GM23248 (cell line): ENCODE measurements at regions not wholly inside any gene's neighbourhood (a gene's known extent, or its start where the extent isn't known, plus 50 kb on each side); places are given as distances from the start of the nearest gene placed in this dataset.

Experiments used
- DNase-seq: peaks from one replicate; pipeline ENCODE4 v3.0.0-alpha.2; 2015
- H2AFZ ChIP-seq: fragments of 200-600 bp; sonication (generic); 2 replicates; pipeline ENCODE4 v1.6.1; 2016; ENCODE audit warnings: antibody characterized with exemption
- H3F3A ChIP-seq: fragments of 200-600 bp; sonication (generic); 2 replicates; pipeline ENCODE4 v1.6.1; 2016; ENCODE audit warnings: mild to moderate bottlenecking, antibody characterized with exemption, mixed run types; ENCODE audit not compliant: insufficient read depth
- H3K27ac ChIP-seq: fragments of 200-600 bp; sonication (generic); 2 replicates; pipeline ENCODE4 v1.5.1; 2016; ENCODE audit warnings: mild to moderate bottlenecking
- H3K27me3 ChIP-seq: fragments of 200-600 bp; sonication (generic); replicated peaks from 2 replicates; pipeline ENCODE4 v1.6.1; 2016; ENCODE audit warnings: mild to moderate bottlenecking; ENCODE audit not compliant: insufficient read depth
- H3K36me3 ChIP-seq: fragments of 200-600 bp; sonication (generic); 2 replicates; pipeline ENCODE4 v1.6.1; 2016; ENCODE audit warnings: low read depth, mild to moderate bottlenecking
- H3K4me1 ChIP-seq: fragments of 200-600 bp; sonication (generic); 2 replicates; pipeline ENCODE4 v1.6.1; 2016; ENCODE audit warnings: mild to moderate bottlenecking; ENCODE audit not compliant: insufficient read depth
- H3K4me2 ChIP-seq: fragments of 200-600 bp; sonication (generic); one replicate; pipeline ENCODE4 v1.6.1; 2016; ENCODE audit warnings: mild to moderate bottlenecking; ENCODE audit not compliant: unreplicated experiment
- H3K4me3 ChIP-seq: fragments of 200-600 bp; sonication (generic); 2 replicates; pipeline ENCODE4 v1.5.1; 2016; ENCODE audit warnings: mild to moderate bottlenecking
- H3K79me2 ChIP-seq: fragments of 200-600 bp; sonication (generic); 2 replicates; pipeline ENCODE4 v1.6.1; 2016; ENCODE audit warnings: mild to moderate bottlenecking; ENCODE audit not compliant: insufficient read depth
- H3K9ac ChIP-seq: fragments of 200-600 bp; sonication (generic); 2 replicates; pipeline ENCODE4 v1.6.1; 2016; ENCODE audit warnings: mild to moderate bottlenecking
- H3K9me2 ChIP-seq: fragments of 200-600 bp; sonication (generic); 2 replicates; pipeline ENCODE4 v1.6.1; 2016; ENCODE audit warnings: mixed run types, mild to moderate bottlenecking, moderate library complexity; ENCODE audit not compliant: insufficient read depth
- H3K9me3 ChIP-seq: fragments of 200-600 bp; sonication (generic); one replicate; pipeline ENCODE4 v1.6.1; 2017; ENCODE audit warnings: low read depth
- H4K20me1 ChIP-seq: fragments of 200-600 bp; sonication (generic); 2 replicates; pipeline ENCODE4 v1.6.0; 2016; ENCODE audit not compliant: insufficient read depth
- EZH2 ChIP-seq: fragments of 200-600 bp; sonication (generic); IDR thresholded peaks from 2 replicates; pipeline ENCODE4 v1.6.1; 2018; ENCODE audit warnings: antibody characterized with exemption, mild to moderate bottlenecking; ENCODE audit not compliant: insufficient read depth, poor library complexity, severe bottlenecking
- EZH2phosphoT487 ChIP-seq: fragments of 200-600 bp; sonication (generic); IDR thresholded peaks from 2 replicates; pipeline ENCODE4 v1.6.1; 2018; ENCODE audit warnings: antibody characterized with exemption, moderate library complexity, mild to moderate bottlenecking, low read depth; ENCODE audit not compliant: insufficient read depth
- WGBS, 2 experiments: methylation state at CpG; one replicate each; pipeline ENCODE4 v1.1.6; 2015 to 2017; ENCODE audit warnings: low lambda C conversion rate in 2 of 2, low coverage in 1 of 2; ENCODE audit errors: missing lambda C conversion rate in 2 of 2; 5-methylcytosine and 5-hydroxymethylcytosine counted together
- in situ Hi-C: fragments of 300-500 bp; cut with MboI; formaldehyde crosslinking; loops from 2 replicates; pipeline ENCODE4 v1.15.0; 2020

DNA sequence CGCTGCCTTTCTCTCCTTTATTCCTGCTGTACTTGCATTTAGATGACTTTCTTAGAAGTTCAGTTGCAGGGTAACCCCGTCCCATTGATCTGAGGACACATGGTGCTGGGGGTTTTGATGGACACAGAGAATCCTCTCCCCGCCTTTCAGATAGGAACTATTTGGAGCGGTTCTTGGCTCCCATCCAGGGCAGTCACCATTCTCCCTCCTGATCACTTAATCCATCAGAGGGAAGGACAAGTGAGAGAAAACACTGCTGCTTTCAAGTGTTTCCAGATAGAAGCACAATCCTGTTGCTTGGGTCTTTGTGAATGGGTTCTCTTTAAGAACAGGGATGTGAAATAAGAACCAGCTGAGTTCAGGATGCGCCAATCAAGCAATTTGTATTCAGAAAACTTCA lies 85.2 kb downstream of the IRX1 start:
- no peak for TF ChIP-seq EZH2phosphoT487
- TF ChIP-seq EZH2 = no peak

DNA sequence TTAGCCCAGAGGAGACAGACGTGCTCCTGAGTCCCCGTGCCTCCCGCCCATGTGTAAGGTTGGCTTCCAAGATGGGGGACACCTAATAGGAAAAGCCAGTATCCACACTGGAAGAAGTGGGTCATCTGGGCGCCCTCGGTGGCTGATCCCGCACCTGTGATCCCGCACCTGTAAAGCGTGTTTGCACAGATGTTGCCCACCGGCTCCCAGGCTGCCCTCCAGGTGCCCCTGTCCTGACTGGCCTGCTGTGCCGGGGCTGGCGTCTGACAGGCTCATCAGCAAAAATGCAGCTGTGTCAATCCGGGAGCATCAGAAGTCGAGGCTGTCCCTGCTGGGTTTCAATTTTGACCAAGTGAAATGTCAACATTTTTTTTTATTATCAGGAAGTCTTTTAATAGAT lies 88.5 kb downstream of the IRX1 start:
- H3K79me2 ChIP-seq = no peaks in the 10 kb centered on the region
- TF ChIP-seq EZH2phosphoT487 (no peak), EZH2 (no peak)
- H3K27ac ChIP-seq = no peak overlapping the region
- no peaks in the 10 kb centered on the region for H3K27me3 ChIP-seq
- H3K9me2 ChIP-seq = no peaks in the 10 kb centered on the region
- DNase-seq = no peak
- H2AFZ ChIP-seq = no peak overlapping the region
- H3K4me3 ChIP-seq = no peak overlapping the region
- no peaks in the 10 kb centered on the region for H4K20me1 ChIP-seq
- no peaks in the 10 kb centered on the region for H3K9me3 ChIP-seq
- no peaks in the 10 kb centered on the region for H3K4me1 ChIP-seq
- in situ Hi-C loops = no loop called here
- H3F3A ChIP-seq = no peaks in the 10 kb centered on the region
- no peak overlapping the region for H3K4me2 ChIP-seq
- 73 to 80% methylated on average over 12 to 13 of the region's 13 CpGs for WGBS, 2 experiments
- no peaks in the 10 kb centered on the region for H3K36me3 ChIP-seq
- no peak overlapping the region for H3K9ac ChIP-seq

More for the DNA sequence above, 85.2 kb downstream of the IRX1 start:
- H2AFZ ChIP-seq = no peak overlapping the region
- H3K27me3 ChIP-seq = no peaks in the 10 kb centered on the region
- DNase-seq = no peak
- H3K27ac ChIP-seq = no peak overlapping the region
- H3K4me3 ChIP-seq = no peak overlapping the region
- no peaks in the 10 kb centered on the region for H3K4me1 ChIP-seq
- no peaks in the 10 kb centered on the region for H3K9me3 ChIP-seq
- H3K79me2 ChIP-seq = no peaks in the 10 kb centered on the region
- in situ Hi-C loops = no loop called here
- H4K20me1 ChIP-seq = no peaks in the 10 kb centered on the region
- no peaks in the 10 kb centered on the region for H3F3A ChIP-seq
- no peak overlapping the region for H3K4me2 ChIP-seq
- H3K9ac ChIP-seq = no peak overlapping the region
- 55 to 63% methylated on average over 5 of the region's 5 CpGs for WGBS, 2 experiments
- H3K36me3 ChIP-seq = no peaks in the 10 kb centered on the region
- no peaks in the 10 kb centered on the region for H3K9me2 ChIP-seq

DNA sequence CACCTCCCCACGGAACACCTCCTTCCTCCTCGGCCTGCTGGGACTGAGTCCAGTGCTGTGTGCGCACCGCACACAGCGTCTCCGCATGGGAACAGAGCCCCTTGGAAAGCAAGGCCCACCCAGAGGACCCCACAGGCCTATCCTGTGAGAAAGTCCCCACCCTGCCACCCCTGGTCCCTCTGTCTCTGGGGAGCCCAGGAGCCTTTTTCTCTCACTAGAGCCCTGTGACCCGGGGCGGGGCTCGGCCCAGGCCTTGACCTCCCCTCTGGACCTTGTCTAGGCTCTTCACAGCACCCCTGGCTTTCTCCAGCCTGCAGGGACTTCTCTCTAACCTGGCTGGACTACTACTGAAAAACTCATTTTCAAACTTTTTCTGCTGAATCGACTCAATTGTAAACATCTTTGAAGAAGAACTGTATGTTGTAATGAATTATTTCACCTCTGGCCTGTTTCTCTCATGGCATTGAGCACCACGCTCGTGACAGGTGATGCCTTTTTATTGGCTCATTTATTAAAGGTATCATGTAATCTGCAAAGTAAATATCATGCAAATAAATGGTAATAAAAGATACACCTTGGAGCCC lies 89.2 kb downstream of the IRX1 start:
- no peaks in the 10 kb centered on the region for H4K20me1 ChIP-seq
- no peak overlapping the region for H3K4me2 ChIP-seq
- H3K27ac ChIP-seq = no peak overlapping the region
- H3K9me3 ChIP-seq = no peaks in the 10 kb centered on the region
- H3F3A ChIP-seq = no peaks in the 10 kb centered on the region
- no peaks in the 10 kb centered on the region for H3K9me2 ChIP-seq
- no peak for DNase-seq
- no peak overlapping the region for H3K4me3 ChIP-seq
- 68 to 73% methylated on average over 11 to 12 of the region's 12 CpGs for WGBS, 2 experiments
- no peaks in the 10 kb centered on the region for H3K79me2 ChIP-seq
- TF ChIP-seq EZH2 (no peak), EZH2phosphoT487 (no peak)
- H3K4me1 ChIP-seq = no peaks in the 10 kb centered on the region
- no peak overlapping the region for H2AFZ ChIP-seq
- no peaks in the 10 kb centered on the region for H3K27me3 ChIP-seq
- H3K36me3 ChIP-seq = no peaks in the 10 kb centered on the region
- no peak overlapping the region for H3K9ac ChIP-seq
- in situ Hi-C loops = no loop called here

DNA sequence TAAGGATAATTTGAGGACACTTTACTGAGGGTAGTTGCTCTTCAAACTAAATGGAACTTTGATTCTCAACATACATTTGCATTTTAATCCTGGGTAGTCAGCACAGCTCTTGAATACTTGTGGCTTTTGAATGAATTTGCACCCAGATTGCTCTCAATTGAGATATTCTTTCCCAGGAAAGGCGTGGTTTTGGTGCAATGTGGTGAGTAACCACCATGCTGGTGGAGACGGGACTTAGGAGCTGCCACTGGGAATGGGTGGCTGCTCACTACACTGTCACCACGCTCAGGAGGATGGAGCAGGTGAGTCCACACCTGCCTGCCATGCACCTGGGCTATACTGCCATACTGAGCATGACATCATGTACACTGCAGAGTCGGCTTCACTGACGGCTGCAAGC lies 99.2 kb downstream of the IRX1 start:
- H3K4me2 ChIP-seq = no peak overlapping the region
- no peaks in the 10 kb centered on the region for H3K9me2 ChIP-seq
- no peak overlapping the region for H3K9ac ChIP-seq
- no peaks in the 10 kb centered on the region for H3F3A ChIP-seq
- H2AFZ ChIP-seq = no peak overlapping the region
- H3K4me1 ChIP-seq = no peaks in the 10 kb centered on the region
- H3K27me3 ChIP-seq = no peaks in the 10 kb centered on the region
- H4K20me1 ChIP-seq = no peaks in the 10 kb centered on the region
- DNase-seq = peak; percentile 54
- no peaks in the 10 kb centered on the region for H3K9me3 ChIP-seq
- no peak overlapping the region for H3K27ac ChIP-seq
- in situ Hi-C loops = no loop called here
- 57 to 67% methylated on average over 5 of the region's 5 CpGs for WGBS, 2 experiments
- H3K4me3 ChIP-seq = no peak overlapping the region
- no peaks in the 10 kb centered on the region for H3K79me2 ChIP-seq
- no peaks in the 10 kb centered on the region for H3K36me3 ChIP-seq
- TF ChIP-seq EZH2 (no peak), EZH2phosphoT487 (no peak)

DNA sequence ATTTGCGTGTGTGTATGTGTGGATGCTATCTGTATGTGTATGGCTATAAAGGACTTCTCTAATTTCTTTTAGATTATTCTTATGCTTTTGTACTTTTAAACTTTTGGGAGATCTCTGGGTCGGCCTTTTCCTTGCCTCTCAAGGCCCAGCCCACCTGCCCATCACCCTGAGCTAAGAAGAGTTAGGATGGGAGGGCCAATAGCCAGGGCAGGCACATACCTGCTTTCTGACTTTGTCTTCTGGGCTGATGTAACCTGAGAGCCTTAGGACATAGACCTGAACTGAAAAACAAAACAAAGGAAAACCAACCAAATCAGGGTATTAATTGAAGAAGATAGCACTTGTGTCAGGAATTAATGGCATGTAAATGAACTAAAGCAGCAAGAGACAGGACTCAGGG lies 100.2 kb downstream of the IRX1 start:
- no peaks in the 10 kb centered on the region for H3K27me3 ChIP-seq
- no peak for DNase-seq
- H3F3A ChIP-seq = no peaks in the 10 kb centered on the region
- H4K20me1 ChIP-seq = no peaks in the 10 kb centered on the region
- H3K36me3 ChIP-seq = no peaks in the 10 kb centered on the region
- no peak overlapping the region for H3K27ac ChIP-seq
- no peak overlapping the region for H3K4me3 ChIP-seq
- no peak overlapping the region for H3K9ac ChIP-seq
- in situ Hi-C loops = no loop called here
- no peaks in the 10 kb centered on the region for H3K79me2 ChIP-seq
- H3K4me2 ChIP-seq = no peak overlapping the region
- WGBS, 2 experiments = 28 to 55% methylated on average over 2 of the region's 2 CpGs
- H3K4me1 ChIP-seq = no peaks in the 10 kb centered on the region
- H3K9me2 ChIP-seq = no peaks in the 10 kb centered on the region
- TF ChIP-seq EZH2phosphoT487 (no peak), EZH2 (no peak)
- H3K9me3 ChIP-seq = no peaks in the 10 kb centered on the region
- no peak overlapping the region for H2AFZ ChIP-seq
